ENCODE measurements at regions not wholly inside any gene's neighbourhood (a gene's known extent, or its start where the extent isn't known, plus 50 kb on each side); places are given as distances from the start of the nearest gene placed in this dataset.
"Not testable (repeated sequence)": the region's sequence is repeated elsewhere in the genome, so short reads cannot be mapped to it uniquely, and the experiment has no call there.

DNA sequence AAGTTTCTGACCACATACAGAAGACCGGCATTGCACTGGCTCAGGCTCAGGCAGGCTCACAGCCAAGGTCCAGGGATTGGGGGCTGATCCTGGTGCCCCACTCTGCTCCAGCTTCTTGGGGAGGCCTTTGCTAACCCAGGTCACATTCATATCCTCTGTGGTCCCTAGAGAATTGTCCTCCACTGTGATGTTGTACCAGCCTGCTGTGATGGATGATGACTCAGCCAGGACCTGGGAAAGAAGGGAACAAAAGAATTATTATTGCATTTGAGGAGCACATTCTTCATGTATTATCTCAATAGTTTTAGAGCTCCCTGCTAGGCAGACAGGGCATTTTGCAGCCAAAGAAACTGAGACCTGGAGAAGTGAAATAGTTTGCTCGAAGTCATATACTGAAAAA is 114.3 kb upstream of the ETV3 start:
- TF ChIP-seq CTCF (IDR thresholded peaks at IDR 0.05; ENCODE audit: control extremely low read depth, extremely low read depth, low read depth, missing control alignments), result no peak
- POLR2A ChIA-PET, result no interaction called here
- CTCF ChIA-PET, result no interaction called here
- no peak for DNase-seq (ENCODE audit: extremely low spot score)

GRCh38 chr1:157249739-157250138 is 111.5 kb upstream of the ETV3 start:
- ChIA-PET CTCF (interaction anchor here (1.2 to 1.4 kb wide), 2 partner anchors 32 to 94 kb away, joined by 3 to 4 read pairs; no protein-coding TSS in a partner anchor), POLR2A (no interaction called here)
- DNase-seq (ENCODE audit: extremely low spot score), result no peak
- no peak for TF ChIP-seq CTCF (IDR thresholded peaks at IDR 0.05; ENCODE audit: control extremely low read depth, extremely low read depth, low read depth, missing control alignments)

GRCh38 chr1:157249326-157249725 is 111.1 kb upstream of the ETV3 start:
- ChIA-PET POLR2A (no interaction called here), CTCF (no interaction called here)
- peak; percentile 26 for DNase-seq (ENCODE audit: extremely low spot score)
- no peak for TF ChIP-seq CTCF (IDR thresholded peaks at IDR 0.05; ENCODE audit: control extremely low read depth, extremely low read depth, low read depth, missing control alignments)

DNA sequence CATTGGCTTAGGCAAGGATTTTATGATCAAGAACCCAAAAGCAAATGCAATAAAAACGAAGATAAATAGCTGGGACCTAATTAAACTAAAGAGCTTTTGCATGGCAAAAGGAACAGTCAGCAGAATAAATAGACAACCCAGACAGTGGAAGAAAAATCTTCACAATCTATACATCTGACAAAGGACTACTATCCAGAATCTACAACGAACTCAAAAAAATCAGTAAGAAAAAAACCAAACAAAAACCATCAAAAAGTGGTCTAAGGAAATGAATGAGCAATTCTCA is 109.5 kb upstream of the ETV3 start:
- DNase-seq (ENCODE audit: extremely low spot score); CTCF ChIA-PET; POLR2A ChIA-PET: not testable (repeated sequence)

DNA sequence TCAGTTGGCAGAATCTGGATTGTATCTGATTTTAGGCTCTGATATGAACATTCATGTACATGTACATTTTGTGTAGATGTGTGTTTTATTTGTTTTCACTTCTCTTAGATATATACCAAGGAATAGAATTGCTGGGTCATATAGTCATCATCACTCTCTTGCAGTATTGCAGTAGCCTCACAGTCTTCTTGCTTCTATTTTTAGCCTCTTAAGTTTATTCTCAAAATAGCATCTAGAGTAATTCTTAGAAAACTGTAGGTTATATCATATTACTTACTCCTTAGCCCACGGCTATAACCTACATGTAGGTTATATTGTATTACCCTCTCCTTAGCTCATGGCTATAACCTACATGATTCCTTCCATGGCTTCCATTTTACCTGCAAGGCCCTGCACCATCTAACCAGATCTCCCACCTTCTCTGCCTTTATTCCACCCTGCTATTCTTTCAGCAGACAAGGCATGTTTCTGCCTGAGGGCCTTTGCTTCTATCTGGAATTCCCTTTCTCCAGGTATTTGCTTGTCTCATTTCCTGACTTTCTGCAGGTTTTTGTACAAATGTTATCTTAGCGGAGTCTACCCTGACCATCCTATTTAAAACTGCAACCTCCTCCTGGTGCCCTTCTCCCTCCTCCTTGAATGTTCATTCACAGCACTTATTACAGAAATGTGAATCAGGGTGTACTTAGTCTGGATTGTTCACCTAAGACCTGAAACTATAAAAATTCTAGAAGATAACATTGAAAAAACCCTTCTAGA is 109.0 kb upstream of the ETV3 start:
- TF ChIP-seq CTCF (IDR thresholded peaks at IDR 0.05; ENCODE audit: control extremely low read depth, extremely low read depth, low read depth, missing control alignments), result no peak
- no peak for DNase-seq (ENCODE audit: extremely low spot score)
- CTCF ChIA-PET, result no interaction called here
- POLR2A ChIA-PET, result no interaction called here

- POLR2A ChIA-PET, result interaction anchor here (0.7 kb wide), 1 partner anchor 278 kb away, joined by 3 read pairs; no protein-coding TSS in a partner anchor
- no peak for TF ChIP-seq CTCF (IDR thresholded peaks at IDR 0.05; ENCODE audit: control extremely low read depth, extremely low read depth, low read depth, missing control alignments)
- CTCF ChIA-PET, result interaction anchor here (1.2 to 1.4 kb wide), 2 partner anchors 10 to 86 kb away, joined by 3 read pairs; no protein-coding TSS in a partner anchor
- DNase-seq (ENCODE audit: extremely low spot score), result no peak
Measured at GRCh38 chr1:157245823-157246222, 107.6 kb upstream of the ETV3 start.

DNA sequence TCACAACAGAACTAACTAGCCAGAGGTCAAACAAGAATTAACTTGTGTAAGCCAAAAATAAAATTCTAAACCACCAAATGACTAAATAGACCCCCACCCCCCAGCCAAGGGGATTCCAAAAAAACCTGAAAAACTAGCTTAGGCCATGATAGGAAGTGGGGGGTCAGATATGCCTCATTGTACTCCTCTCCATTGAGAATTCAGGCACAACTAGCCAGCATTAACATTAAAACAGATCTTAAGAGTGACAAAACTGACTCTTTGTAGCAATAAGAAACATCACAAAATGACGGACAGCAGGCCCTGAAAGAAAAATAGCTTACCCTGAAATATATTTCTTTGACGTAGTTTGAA is 103.0 kb upstream of the ETV3 start:
- TF ChIP-seq CTCF (IDR thresholded peaks at IDR 0.05; ENCODE audit: control extremely low read depth, extremely low read depth, low read depth, missing control alignments), result no peak
- CTCF ChIA-PET, result no interaction called here
- POLR2A ChIA-PET, result no interaction called here
- DNase-seq (ENCODE audit: extremely low spot score), result no peak

Measured in GM10248 (cell line).